GM23248 (cell line): ENCODE measurements at regions not wholly inside any gene's neighbourhood (a gene's known extent, or its start where the extent isn't known, plus 50 kb on each side); places are given as distances from the start of the nearest gene placed in this dataset.

Experiments
- EZH2 ChIP-seq: fragments of 200-600 bp; sonication (generic); IDR thresholded peaks from 2 replicates; pipeline ENCODE4 v1.6.1; 2018; ENCODE audit warnings: antibody characterized with exemption, mild to moderate bottlenecking; ENCODE audit not compliant: insufficient read depth, poor library complexity, severe bottlenecking
- EZH2phosphoT487 ChIP-seq: fragments of 200-600 bp; sonication (generic); IDR thresholded peaks from 2 replicates; pipeline ENCODE4 v1.6.1; 2018; ENCODE audit warnings: antibody characterized with exemption, moderate library complexity, mild to moderate bottlenecking, low read depth; ENCODE audit not compliant: insufficient read depth

GRCh38 chr2:415986-416610, 128.2 kb upstream of the ALKAL2 start:
- TF ChIP-seq EZH2 (no peak), EZH2phosphoT487 (no peak)
